NT2/D1 (cell line): ENCODE measurements at regions not wholly inside any gene's neighbourhood (a gene's known extent, or its start where the extent isn't known, plus 50 kb on each side); places are given as distances from the start of the nearest gene placed in this dataset.

Source experiments
- DNase-seq: peaks from one replicate; pipeline ENCODE4 v3.0.0-alpha.2; 2011; ENCODE audit warnings: low read depth, low spot score
- H3K27me3 ChIP-seq: 2 replicates; pipeline ENCODE4 v1.6.0; 2011; ENCODE audit warnings: mild to moderate bottlenecking; ENCODE audit not compliant: insufficient read length, insufficient read depth
- H3K36me3 ChIP-seq: 2 replicates; pipeline ENCODE4 v1.6.1; 2011; ENCODE audit warnings: mild to moderate bottlenecking, low read length, mixed read lengths; ENCODE audit not compliant: insufficient read depth, insufficient read length
- H3K4me1 ChIP-seq: 2 replicates; pipeline ENCODE4 v1.5.1; 2011; ENCODE audit not compliant: insufficient read depth, insufficient read length
- H3K4me3 ChIP-seq: 2 replicates; pipeline ENCODE4 v1.5.1; 2011; ENCODE audit warnings: low read depth; ENCODE audit not compliant: insufficient read length
- H3K9ac ChIP-seq: 2 replicates; pipeline ENCODE4 v1.6.0; 2011; ENCODE audit warnings: low read depth; ENCODE audit not compliant: insufficient read length
- H3K9me3 ChIP-seq: 2 replicates; pipeline ENCODE4 v1.5.1; 2011; ENCODE audit warnings: mild to moderate bottlenecking, low read length; ENCODE audit not compliant: insufficient read depth
- SUZ12 ChIP-seq: IDR thresholded peaks from 2 replicates; pipeline ENCODE4 v1.6.1; 2011; ENCODE audit not compliant: insufficient read length, insufficient read depth; ENCODE audit errors: extremely low read depth
- YY1 ChIP-seq: IDR thresholded peaks from 2 replicates; pipeline ENCODE4 v1.6.1; 2011; ENCODE audit not compliant: insufficient read length, insufficient read depth
- ZNF274 ChIP-seq: IDR thresholded peaks from 2 replicates; pipeline ENCODE4 v1.6.1; 2011; ENCODE audit warnings: mild to moderate bottlenecking, low read depth, low read length

- TF ChIP-seq SUZ12 (no peak), YY1 (no peak), ZNF274 (no peak)
- Histone ChIP-seq H3K4me1 (no peaks in the 10 kb centered on the region), H3K4me3 (no peak overlapping the region), H3K36me3 (no peaks in the 10 kb centered on the region), H3K9ac (no peak overlapping the region), H3K27me3 (no peaks in the 10 kb centered on the region), H3K9me3 (no peaks in the 10 kb centered on the region)
- DNase-seq, result no peak
Observed at GRCh38 chr6:113482771-113483170, 374.4 kb upstream of the MARCKS start.

DNA sequence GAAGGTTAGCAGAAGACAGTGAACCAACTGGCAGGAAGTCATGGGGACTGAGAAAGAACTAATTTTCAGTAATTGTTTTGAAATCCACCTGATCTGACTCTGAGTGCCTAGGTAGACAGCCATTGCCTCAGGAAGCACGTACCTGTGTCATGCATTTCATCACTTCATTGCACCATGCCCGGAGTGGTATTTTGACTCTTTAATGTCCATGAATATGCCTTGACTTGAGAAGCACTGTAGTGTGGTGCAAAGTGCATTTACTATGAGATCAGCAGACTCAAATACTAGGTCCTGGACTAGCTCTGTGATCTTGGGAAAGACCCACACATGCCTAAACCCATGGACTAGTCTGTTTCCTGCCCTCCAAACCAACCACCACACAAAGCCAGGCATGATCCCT is 370.9 kb upstream of the MARCKS start:
- DNase-seq, result no peak
- Histone ChIP-seq H3K4me1 (no peaks in the 10 kb centered on the region), H3K27me3 (no peaks in the 10 kb centered on the region), H3K9ac (no peak overlapping the region), H3K36me3 (no peaks in the 10 kb centered on the region), H3K9me3 (no peaks in the 10 kb centered on the region), H3K4me3 (no peak overlapping the region)
- TF ChIP-seq ZNF274 (no peak), YY1 (no peak), SUZ12 (no peak)

DNA sequence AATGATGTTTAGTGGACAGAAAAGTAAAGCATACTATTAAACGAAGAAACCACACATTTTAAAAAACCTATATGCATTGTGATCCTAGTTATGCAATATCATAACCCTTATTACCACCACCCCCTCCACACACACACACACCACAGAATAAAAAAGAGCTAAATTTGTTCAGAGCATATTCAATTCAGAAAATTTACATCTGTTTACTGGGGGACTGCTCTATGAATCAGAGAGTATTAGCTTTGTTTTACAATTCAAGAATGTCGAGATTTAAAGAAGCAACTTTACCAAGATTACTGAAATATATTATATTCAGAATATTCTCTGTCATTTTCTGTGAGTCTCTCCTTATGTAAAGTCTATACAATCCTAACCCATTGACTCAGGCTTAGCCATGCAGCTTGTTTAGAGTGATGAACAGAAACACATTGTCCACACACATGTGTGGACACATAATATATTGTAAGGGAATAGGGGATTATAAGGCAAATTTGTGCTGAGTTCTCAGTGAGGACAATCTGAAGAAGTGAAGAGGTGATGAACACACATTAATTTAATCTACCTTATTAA is 369.6 kb upstream of the MARCKS start:
- Histone ChIP-seq H3K9me3 (no peaks in the 10 kb centered on the region), H3K9ac (no peak overlapping the region), H3K4me3 (no peak overlapping the region), H3K27me3 (no peaks in the 10 kb centered on the region), H3K36me3 (no peaks in the 10 kb centered on the region), H3K4me1 (no peaks in the 10 kb centered on the region)
- DNase-seq, result no peak
- no peak for TF ChIP-seq SUZ12
- TF ChIP-seq YY1, result no peak
- no peak for TF ChIP-seq ZNF274

DNA sequence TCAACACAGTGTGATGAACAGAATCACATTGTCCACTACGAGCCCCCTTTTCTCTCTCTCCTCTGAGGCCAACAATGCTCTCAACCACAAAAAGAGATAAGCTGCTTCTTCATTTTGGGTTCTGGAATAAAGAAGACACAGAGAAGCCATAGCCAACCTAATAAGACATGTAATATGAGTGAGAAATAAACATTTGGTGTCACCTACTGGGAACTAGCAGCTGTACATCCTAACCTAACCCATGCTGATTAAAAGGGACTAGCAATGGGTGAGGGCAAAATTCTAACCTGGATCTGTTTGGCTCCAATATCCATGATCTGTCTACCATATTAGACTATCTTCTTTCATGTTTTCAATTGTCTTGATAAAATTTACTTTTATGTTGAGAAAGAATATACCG is 369.1 kb upstream of the MARCKS start:
- no peak for TF ChIP-seq YY1
- no peak for TF ChIP-seq SUZ12
- no peak for TF ChIP-seq ZNF274
- Histone ChIP-seq H3K9ac (no peak overlapping the region), H3K4me1 (no peaks in the 10 kb centered on the region), H3K36me3 (no peaks in the 10 kb centered on the region), H3K9me3 (no peaks in the 10 kb centered on the region), H3K27me3 (no peaks in the 10 kb centered on the region), H3K4me3 (no peak overlapping the region)
- no peak for DNase-seq

DNA sequence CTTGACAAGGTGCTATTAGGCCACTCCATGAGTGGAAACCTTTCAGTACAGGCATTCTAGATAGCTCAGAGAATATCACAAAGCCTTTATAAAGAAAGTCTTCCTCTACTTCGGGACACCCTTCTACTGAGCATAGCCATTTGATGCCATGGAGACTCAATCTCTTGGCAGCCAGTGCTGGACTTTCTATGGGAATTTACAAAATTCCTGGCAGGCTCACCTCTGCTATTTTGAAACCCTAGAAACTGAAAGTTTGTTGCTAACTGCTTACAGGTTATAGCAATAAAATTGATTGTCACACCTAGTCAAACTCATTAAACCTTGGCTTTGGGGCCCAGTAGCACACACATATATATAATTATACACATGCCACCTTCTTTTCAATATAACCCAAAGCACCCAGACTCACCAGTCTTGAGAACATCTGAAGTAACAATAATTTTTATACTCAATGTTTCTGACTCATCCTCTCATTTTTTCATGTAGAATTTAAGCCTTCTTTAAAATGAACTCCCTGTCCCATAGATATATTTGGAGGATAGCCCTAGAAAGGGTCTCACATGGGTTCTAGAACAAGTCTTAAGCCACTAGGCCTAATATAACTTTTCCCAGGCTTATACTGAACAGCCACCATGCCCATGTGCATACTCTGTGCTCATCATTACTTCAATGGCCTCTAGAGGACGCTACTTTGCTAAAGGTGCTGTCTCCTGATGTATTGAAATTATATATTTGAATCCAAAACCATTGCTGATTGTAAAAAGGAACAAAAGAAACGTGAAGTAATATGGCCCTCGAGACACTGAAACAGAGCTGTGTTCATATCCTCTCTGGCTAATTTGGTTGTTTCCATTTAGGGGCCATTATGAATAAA is 368.1 kb upstream of the MARCKS start:
- Histone ChIP-seq H3K36me3 (no peaks in the 10 kb centered on the region), H3K27me3 (no peaks in the 10 kb centered on the region), H3K4me1 (no peaks in the 10 kb centered on the region), H3K4me3 (no peak overlapping the region), H3K9ac (no peak overlapping the region), H3K9me3 (no peaks in the 10 kb centered on the region)
- no peak for TF ChIP-seq SUZ12
- TF ChIP-seq YY1, result no peak
- TF ChIP-seq ZNF274, result no peak
- DNase-seq, result no peak

GRCh38 chr6:113489952-113490746 is 367.0 kb upstream of the MARCKS start:
- no peak for DNase-seq
- H3K27me3 ChIP-seq, result no peaks in the 10 kb centered on the region
- H3K36me3 ChIP-seq, result no peaks in the 10 kb centered on the region
- TF ChIP-seq SUZ12, result no peak
- no peak for TF ChIP-seq ZNF274
- no peak for TF ChIP-seq YY1
- H3K4me1 ChIP-seq, result no peaks in the 10 kb centered on the region
- no peak overlapping the region for H3K4me3 ChIP-seq
- no peak overlapping the region for H3K9ac ChIP-seq
- H3K9me3 ChIP-seq, result no peaks in the 10 kb centered on the region

DNA sequence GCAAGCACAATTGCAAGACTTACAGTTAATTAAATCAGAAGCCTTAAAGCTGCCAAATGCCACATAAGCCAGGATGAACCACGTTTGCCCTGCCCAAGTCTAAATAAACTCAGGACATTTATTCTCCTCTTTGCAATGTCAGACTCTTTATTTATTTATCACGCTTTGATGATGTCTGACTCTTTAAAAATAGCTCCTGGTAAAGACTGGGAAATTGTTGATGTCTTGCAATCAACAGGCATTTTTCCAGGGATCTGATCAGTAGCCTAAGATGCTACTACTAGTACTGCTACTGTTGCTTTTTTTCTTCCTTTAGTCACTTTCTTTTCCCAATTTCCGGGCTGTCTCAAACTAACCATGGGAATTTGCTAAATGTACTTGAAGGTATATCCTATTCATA is 365.8 kb upstream of the MARCKS start:
- TF ChIP-seq ZNF274 (no peak), YY1 (no peak), SUZ12 (no peak)
- no peak overlapping the region for H3K4me3 ChIP-seq
- DNase-seq, result no peak
- no peak overlapping the region for H3K9ac ChIP-seq
- no peaks in the 10 kb centered on the region for H3K36me3 ChIP-seq
- no peaks in the 10 kb centered on the region for H3K27me3 ChIP-seq
- H3K4me1 ChIP-seq, result no peaks in the 10 kb centered on the region
- no peaks in the 10 kb centered on the region for H3K9me3 ChIP-seq
